Neural cell (in vitro differentiated cells): ENCODE measurements at regions not wholly inside any gene's neighbourhood (a gene's known extent, or its start where the extent isn't known, plus 50 kb on each side); places are given as distances from the start of the nearest gene placed in this dataset.

Experiments
- H2AFZ ChIP-seq: fragments of 200-600, 300-800 bp; sonication (generic), shearing (Covaris generic); 2 replicates; pipeline ENCODE4 v1.6.0; 2014; ENCODE audit warnings: low read depth, mild to moderate bottlenecking, antibody characterized with exemption, low read length, moderate library complexity
- H3F3A ChIP-seq: fragments of 200-600 bp; shearing (Covaris generic); 2 replicates; pipeline ENCODE4 v1.6.1; 2016; ENCODE audit warnings: mild to moderate bottlenecking, moderate library complexity, mixed read lengths, antibody characterized with exemption, low read length; ENCODE audit not compliant: insufficient read depth, poor library complexity, severe bottlenecking
- H3K27ac ChIP-seq: fragments of 200-600, 300-800 bp; sonication (generic), shearing (Covaris generic); 2 replicates; pipeline ENCODE4 v1.5.1; 2014; ENCODE audit warnings: mild to moderate bottlenecking, low read length, moderate library complexity
- H3K27me3 ChIP-seq: fragments of 300-800, 200-600 bp; sonication (generic), shearing (Covaris generic); 2 replicates; pipeline ENCODE4 v1.6.0; 2014; ENCODE audit warnings: mild to moderate bottlenecking, low read depth, low read length, moderate library complexity; ENCODE audit not compliant: insufficient read depth
- H3K36me3 ChIP-seq: fragments of 300-800, 200-600 bp; sonication (generic), shearing (Covaris generic); 2 replicates; pipeline ENCODE4 v1.5.1; 2014; ENCODE audit warnings: mild to moderate bottlenecking, antibody characterized with exemption, low read length, moderate library complexity; ENCODE audit not compliant: insufficient read depth
- H3K4me2 ChIP-seq: fragments of 300-800, 200-600 bp; sonication (generic), shearing (Covaris generic); 2 replicates; pipeline ENCODE4 v1.6.0; 2014; ENCODE audit warnings: mild to moderate bottlenecking, low read length
- H3K4me3 ChIP-seq: fragments of 300-800, 200-600 bp; sonication (generic), shearing (Covaris generic); 2 replicates; pipeline ENCODE4 v1.5.1; 2014; ENCODE audit warnings: mild to moderate bottlenecking, low read length, moderate library complexity
- H3K79me2 ChIP-seq: fragments of 200-600 bp; shearing (Covaris generic); replicated peaks from 2 replicates; pipeline ENCODE4 v1.6.0; 2014; ENCODE audit warnings: mild to moderate bottlenecking, low read length, moderate library complexity; ENCODE audit not compliant: insufficient read depth
- H3K9ac ChIP-seq: fragments of 300-800, 200-600 bp; sonication (generic), shearing (Covaris generic); 2 replicates; pipeline ENCODE4 v1.6.1; 2016; ENCODE audit warnings: mild to moderate bottlenecking, low read length, mixed read lengths
- H3K9me2 ChIP-seq: fragments of 200-600 bp; shearing (Covaris generic); 2 replicates; pipeline ENCODE4 v1.6.1; 2016; ENCODE audit warnings: mild to moderate bottlenecking, low read length, mixed read lengths; ENCODE audit not compliant: insufficient read depth
- H3K9me3 ChIP-seq: fragments of 200-600, 300-800 bp; sonication (generic), shearing (Covaris generic); 2 replicates; pipeline ENCODE4 v1.6.1; 2016; ENCODE audit warnings: mild to moderate bottlenecking, mixed run types, low read length, moderate library complexity, mixed read lengths
- H4K20me1 ChIP-seq: fragments of 200-600 bp; shearing (Covaris generic); 2 replicates; pipeline ENCODE4 v1.6.1; 2016; ENCODE audit warnings: mild to moderate bottlenecking, mixed run types; ENCODE audit not compliant: insufficient read depth
- EP300 ChIP-seq: fragments of 450-650 bp; conservative IDR thresholded peaks from 2 replicates; pipeline ENCODE4 v1.6.1; 2014; ENCODE audit warnings: antibody characterized with exemption, mild to moderate bottlenecking, moderate library complexity; ENCODE audit not compliant: poor library complexity, severe bottlenecking
- EZH2 ChIP-seq: fragments of 200-600, 300-800 bp; shearing (Covaris generic), sonication (generic); IDR thresholded peaks from 2 replicates; pipeline ENCODE4 v1.6.1; 2014; ENCODE audit warnings: antibody characterized with exemption, low read length, borderline replicate concordance, mild to moderate bottlenecking; ENCODE audit not compliant: insufficient read depth, poor library complexity, severe bottlenecking
- MXI1 ChIP-seq: fragments of 450-650 bp; conservative IDR thresholded peaks from 2 replicates; pipeline ENCODE4 v1.6.1; 2014; ENCODE audit warnings: antibody characterized with exemption, mild to moderate bottlenecking; ENCODE audit not compliant: poor library complexity, severe bottlenecking
- POLR2AphosphoS5 ChIP-seq: IDR thresholded peaks from 2 replicates; pipeline ENCODE4 v1.6.1; 2012
- RAD21 ChIP-seq: fragments of 450-650 bp; conservative IDR thresholded peaks from 2 replicates; pipeline ENCODE4 v1.6.1; 2014; ENCODE audit warnings: antibody characterized with exemption, mild to moderate bottlenecking, moderate library complexity
- SMC3 ChIP-seq: fragments of 450-650 bp; conservative IDR thresholded peaks from 2 replicates; pipeline ENCODE4 v1.6.1; 2014; ENCODE audit warnings: antibody characterized with exemption, mild to moderate bottlenecking, moderate library complexity; ENCODE audit not compliant: poor library complexity
- TAF1 ChIP-seq: IDR thresholded peaks from 2 replicates; pipeline ENCODE4 v1.6.1; 2012; ENCODE audit warnings: low read depth
- TF ChIP-seq, protein P1 (sequence below): IDR thresholded peaks from 2 replicates; pipeline ENCODE4 v1.6.1; 2012; ENCODE audit warnings: borderline replicate concordance
- TF ChIP-seq, protein P2 (sequence below): fragments of 450-650 bp; IDR thresholded peaks from 2 replicates; pipeline ENCODE4 v1.5.1; 2014; ENCODE audit warnings: antibody characterized with exemption, mild to moderate bottlenecking, moderate library complexity; ENCODE audit not compliant: poor library complexity, severe bottlenecking

DNA sequence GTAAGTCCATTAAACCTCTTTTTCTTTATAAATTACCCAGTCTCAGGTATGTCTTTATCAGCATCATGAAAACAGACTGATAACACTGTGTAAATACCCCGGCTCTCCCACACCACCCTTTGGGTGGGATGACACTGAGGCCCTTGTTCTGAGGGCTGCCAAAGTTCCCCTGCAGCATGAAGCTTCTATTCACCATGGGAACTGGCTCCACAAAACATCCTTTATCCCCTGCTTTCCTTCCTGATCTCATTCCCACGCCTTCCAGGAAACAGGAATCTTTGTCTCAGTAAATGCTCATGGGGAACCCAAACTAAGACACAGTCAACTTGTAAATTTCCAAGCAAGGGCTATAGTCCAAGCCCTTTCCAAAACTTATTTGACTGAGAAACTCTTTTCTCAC is 88.4 kb downstream of the ABCC12 start:
- TF ChIP-seq, protein P1, sequence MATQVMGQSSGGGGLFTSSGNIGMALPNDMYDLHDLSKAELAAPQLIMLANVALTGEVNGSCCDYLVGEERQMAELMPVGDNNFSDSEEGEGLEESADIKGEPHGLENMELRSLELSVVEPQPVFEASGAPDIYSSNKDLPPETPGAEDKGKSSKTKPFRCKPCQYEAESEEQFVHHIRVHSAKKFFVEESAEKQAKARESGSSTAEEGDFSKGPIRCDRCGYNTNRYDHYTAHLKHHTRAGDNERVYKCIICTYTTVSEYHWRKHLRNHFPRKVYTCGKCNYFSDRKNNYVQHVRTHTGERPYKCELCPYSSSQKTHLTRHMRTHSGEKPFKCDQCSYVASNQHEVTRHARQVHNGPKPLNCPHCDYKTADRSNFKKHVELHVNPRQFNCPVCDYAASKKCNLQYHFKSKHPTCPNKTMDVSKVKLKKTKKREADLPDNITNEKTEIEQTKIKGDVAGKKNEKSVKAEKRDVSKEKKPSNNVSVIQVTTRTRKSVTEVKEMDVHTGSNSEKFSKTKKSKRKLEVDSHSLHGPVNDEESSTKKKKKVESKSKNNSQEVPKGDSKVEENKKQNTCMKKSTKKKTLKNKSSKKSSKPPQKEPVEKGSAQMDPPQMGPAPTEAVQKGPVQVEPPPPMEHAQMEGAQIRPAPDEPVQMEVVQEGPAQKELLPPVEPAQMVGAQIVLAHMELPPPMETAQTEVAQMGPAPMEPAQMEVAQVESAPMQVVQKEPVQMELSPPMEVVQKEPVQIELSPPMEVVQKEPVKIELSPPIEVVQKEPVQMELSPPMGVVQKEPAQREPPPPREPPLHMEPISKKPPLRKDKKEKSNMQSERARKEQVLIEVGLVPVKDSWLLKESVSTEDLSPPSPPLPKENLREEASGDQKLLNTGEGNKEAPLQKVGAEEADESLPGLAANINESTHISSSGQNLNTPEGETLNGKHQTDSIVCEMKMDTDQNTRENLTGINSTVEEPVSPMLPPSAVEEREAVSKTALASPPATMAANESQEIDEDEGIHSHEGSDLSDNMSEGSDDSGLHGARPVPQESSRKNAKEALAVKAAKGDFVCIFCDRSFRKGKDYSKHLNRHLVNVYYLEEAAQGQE: no peak
- TF ChIP-seq EP300 (no peak), TAF1 (no peak), SMC3 (no peak), EZH2 (no peak), RAD21 (no peak), POLR2AphosphoS5 (no peak), MXI1 (no peak)
- TF ChIP-seq, protein P2, sequence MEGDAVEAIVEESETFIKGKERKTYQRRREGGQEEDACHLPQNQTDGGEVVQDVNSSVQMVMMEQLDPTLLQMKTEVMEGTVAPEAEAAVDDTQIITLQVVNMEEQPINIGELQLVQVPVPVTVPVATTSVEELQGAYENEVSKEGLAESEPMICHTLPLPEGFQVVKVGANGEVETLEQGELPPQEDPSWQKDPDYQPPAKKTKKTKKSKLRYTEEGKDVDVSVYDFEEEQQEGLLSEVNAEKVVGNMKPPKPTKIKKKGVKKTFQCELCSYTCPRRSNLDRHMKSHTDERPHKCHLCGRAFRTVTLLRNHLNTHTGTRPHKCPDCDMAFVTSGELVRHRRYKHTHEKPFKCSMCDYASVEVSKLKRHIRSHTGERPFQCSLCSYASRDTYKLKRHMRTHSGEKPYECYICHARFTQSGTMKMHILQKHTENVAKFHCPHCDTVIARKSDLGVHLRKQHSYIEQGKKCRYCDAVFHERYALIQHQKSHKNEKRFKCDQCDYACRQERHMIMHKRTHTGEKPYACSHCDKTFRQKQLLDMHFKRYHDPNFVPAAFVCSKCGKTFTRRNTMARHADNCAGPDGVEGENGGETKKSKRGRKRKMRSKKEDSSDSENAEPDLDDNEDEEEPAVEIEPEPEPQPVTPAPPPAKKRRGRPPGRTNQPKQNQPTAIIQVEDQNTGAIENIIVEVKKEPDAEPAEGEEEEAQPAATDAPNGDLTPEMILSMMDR: no peak
- Histone ChIP-seq H3K9ac (no peak overlapping the region), H3K79me2 (no peaks in the 10 kb centered on the region), H4K20me1 (no peaks in the 10 kb centered on the region), H3K4me3 (no peak overlapping the region), H3K9me2 (no peaks in the 10 kb centered on the region), H3K36me3 (no peaks in the 10 kb centered on the region), H2AFZ (no peak overlapping the region), H3K9me3 (no peaks in the 10 kb centered on the region), H3K4me2 (no peak overlapping the region), H3K27ac (no peak overlapping the region), H3K27me3 (no peaks in the 10 kb centered on the region), H3F3A (no peaks in the 10 kb centered on the region)

DNA sequence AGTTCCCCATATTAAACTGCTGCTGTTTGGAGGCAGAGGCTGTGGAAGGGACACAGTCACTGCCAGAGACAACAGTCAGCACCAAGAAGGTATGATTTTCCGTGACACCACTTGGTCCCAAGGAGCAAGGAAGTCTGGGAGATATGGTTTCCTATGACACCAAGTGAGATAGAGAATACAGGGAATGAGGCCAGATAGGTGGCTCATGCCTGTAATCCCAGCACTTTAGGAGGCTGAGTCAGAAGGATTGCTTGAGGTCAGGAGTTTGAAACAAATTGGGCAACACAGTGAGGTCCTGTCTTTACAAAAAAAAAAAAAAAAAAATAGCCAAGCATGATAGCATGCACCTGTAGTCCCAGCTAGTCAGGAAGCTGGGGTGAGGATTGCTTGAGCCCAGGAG is 90.8 kb downstream of the ABCC12 start:
- Histone ChIP-seq H3F3A (no peaks in the 10 kb centered on the region), H3K27ac (no peak overlapping the region), H3K36me3 (no peaks in the 10 kb centered on the region), H3K79me2 (no peaks in the 10 kb centered on the region), H3K4me2 (no peak overlapping the region), H3K27me3 (no peaks in the 10 kb centered on the region), H4K20me1 (no peaks in the 10 kb centered on the region), H2AFZ (no peak overlapping the region), H3K9me2 (no peaks in the 10 kb centered on the region), H3K9me3 (no peaks in the 10 kb centered on the region), H3K9ac (no peak overlapping the region), H3K4me3 (no peak overlapping the region)
- no peak for TF ChIP-seq EP300

DNA sequence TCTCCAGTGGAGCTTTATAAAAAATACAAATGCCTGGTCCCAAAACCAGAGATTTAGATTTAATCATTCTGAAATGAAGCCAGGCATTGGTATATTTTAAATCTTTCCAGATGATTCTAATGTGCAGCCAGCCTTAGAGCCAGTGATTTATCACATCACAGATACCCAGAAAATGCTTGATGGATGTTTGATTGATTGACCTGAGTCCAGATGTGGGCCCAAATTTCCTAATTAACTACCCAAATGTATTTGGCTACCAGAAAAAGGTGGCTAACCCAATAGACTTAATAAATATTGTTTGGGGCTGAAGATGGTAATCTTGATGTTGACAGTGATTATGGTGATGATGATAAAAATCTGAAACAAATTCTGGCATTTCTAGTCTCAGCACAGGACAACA is 93.1 kb downstream of the ABCC12 start:
- H3K4me2 ChIP-seq: no peak overlapping the region
- H3K36me3 ChIP-seq: no peaks in the 10 kb centered on the region
- no peak overlapping the region for H3K9ac ChIP-seq
- H3F3A ChIP-seq: no peaks in the 10 kb centered on the region
- no peaks in the 10 kb centered on the region for H3K9me3 ChIP-seq
- H3K79me2 ChIP-seq: no peaks in the 10 kb centered on the region
- no peak for TF ChIP-seq EZH2
- no peak for TF ChIP-seq SMC3
- TF ChIP-seq POLR2AphosphoS5: no peak
- TF ChIP-seq TAF1: no peak
- TF ChIP-seq, protein P2: no peak
- no peak for TF ChIP-seq EP300
- TF ChIP-seq RAD21: no peak
- TF ChIP-seq, protein P1: no peak
- TF ChIP-seq MXI1: no peak
- H3K4me3 ChIP-seq: no peak overlapping the region
- no peaks in the 10 kb centered on the region for H4K20me1 ChIP-seq
- H2AFZ ChIP-seq: no peak overlapping the region
- no peaks in the 10 kb centered on the region for H3K9me2 ChIP-seq
- H3K27ac ChIP-seq: no peak overlapping the region
- H3K27me3 ChIP-seq: no peaks in the 10 kb centered on the region
